ENCODE measurements at regions not wholly inside any gene's neighbourhood (a gene's known extent, or its start where the extent isn't known, plus 50 kb on each side); places are given as distances from the start of the nearest gene placed in this dataset.

DNA sequence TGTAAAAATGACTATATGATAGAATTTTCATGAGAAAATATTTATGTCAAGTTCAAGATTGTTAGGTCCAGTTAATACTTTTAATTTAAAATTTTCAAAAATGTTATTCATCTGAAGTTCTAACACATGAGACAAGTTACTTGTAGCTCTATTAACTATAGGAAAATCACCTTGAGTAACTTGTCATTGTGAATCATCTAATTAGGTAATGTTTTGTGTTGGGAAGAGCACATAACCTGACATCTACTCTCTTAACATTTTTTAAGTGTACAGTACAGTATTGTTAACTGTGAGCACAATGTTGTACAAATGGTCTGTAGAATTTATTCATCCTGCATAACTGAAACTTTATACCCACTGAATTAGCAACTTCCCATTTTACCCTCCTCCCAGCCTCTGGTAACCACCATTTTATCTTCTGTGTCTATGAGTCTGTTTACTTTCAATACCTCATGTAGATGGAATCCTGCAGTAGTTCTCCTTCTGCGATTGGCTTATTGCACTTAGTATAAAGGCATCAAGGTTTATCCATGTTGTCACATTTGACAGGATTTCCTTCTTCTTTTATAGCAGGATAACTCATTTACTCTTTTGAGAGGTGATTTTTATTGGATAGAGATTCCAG, 54.6 kb downstream of the ARL4A start:
- DNase-seq, result no peak
- H3K4me3 Mint-ChIP-seq, result no peak overlapping the region
- POLR2A ChIA-PET, result interaction anchor here (1.0 kb wide), 1 partner anchor 56 kb away, joined by 4 read pairs; no protein-coding TSS in a partner anchor
- H3K27ac Mint-ChIP-seq, result no peak overlapping the region
- no peaks in the 10 kb centered on the region for H3K36me3 Mint-ChIP-seq (ENCODE audit: low read depth)
- CTCF ChIA-PET, result interaction anchor here (0.9 kb wide), 1 partner anchor 56 kb away, joined by 4 read pairs; no protein-coding TSS in a partner anchor
- H3K9me3 Mint-ChIP-seq, result no peaks in the 10 kb centered on the region
- H3K4me1 Mint-ChIP-seq, result no peaks in the 10 kb centered on the region
- no peaks in the 10 kb centered on the region for H3K27me3 Mint-ChIP-seq

GRCh38 chr7:12746211-12746610, 58.8 kb downstream of the ARL4A start:
- Mint-ChIP-seq H3K4me1 (no peaks in the 10 kb centered on the region), H3K27ac (no peak overlapping the region), H3K4me3 (no peak overlapping the region), H3K9me3 (no peaks in the 10 kb centered on the region), H3K36me3 (ENCODE audit: low read depth) (no peaks in the 10 kb centered on the region), H3K27me3 (no peaks in the 10 kb centered on the region)
- no peak for DNase-seq
- ChIA-PET POLR2A (no interaction called here), CTCF (interaction anchor here (1.1 kb wide), 1 partner anchor 60 kb away, joined by 4 read pairs; no protein-coding TSS in a partner anchor)

DNA sequence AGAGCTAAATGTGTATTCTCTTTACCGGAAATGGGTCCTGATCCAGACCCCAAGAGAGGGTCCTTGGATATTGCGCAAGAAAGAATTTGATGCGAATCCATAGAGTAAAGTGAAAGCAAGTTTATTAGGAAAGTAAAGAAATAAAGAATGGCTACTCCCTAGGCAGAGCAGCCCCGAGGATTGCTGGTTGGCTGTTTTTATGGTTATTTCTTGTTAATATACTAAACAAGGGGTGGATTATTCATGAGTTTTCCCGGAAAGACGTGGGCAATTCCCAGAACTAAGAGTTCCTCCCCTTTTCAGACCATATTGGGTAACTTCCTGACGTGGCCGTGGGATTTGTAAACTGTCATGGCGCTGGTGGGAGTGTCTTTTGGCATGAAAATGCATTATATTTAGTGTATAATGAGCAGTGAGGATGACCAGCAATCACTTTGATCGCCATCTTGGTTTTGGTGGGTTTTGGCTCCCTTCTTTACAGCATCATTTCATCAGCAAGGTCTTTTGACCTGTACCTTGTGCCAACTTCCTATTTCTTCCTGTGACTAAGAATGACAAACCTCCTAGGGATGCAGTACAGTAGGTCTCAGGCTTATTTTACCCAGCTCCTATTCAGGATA, 60.4 kb downstream of the ARL4A start:
- Mint-ChIP-seq H3K27me3 (no peaks in the 10 kb centered on the region), H3K4me1 (no peaks in the 10 kb centered on the region), H3K4me3 (no peak overlapping the region), H3K9me3 (no peaks in the 10 kb centered on the region), H3K36me3 (ENCODE audit: low read depth) (no peaks in the 10 kb centered on the region), H3K27ac (no peak overlapping the region)
- no peak for DNase-seq
- POLR2A ChIA-PET, result no interaction called here
- CTCF ChIA-PET, result no interaction called here

GRCh38 chr7:12749069-12749468, 61.6 kb downstream of the ARL4A start:
- Mint-ChIP-seq H3K36me3 (ENCODE audit: low read depth) (no peaks in the 10 kb centered on the region), H3K27me3 (no peaks in the 10 kb centered on the region), H3K9me3 (no peaks in the 10 kb centered on the region), H3K4me3 (no peak overlapping the region), H3K27ac (no peak overlapping the region), H3K4me1 (no peaks in the 10 kb centered on the region)
- DNase-seq, result no peak
- CTCF ChIA-PET, result interaction anchor here (0.7 kb wide), 2 partner anchors 182 to 1942 kb away, joined by 4 read pairs; no protein-coding TSS in a partner anchor
- POLR2A ChIA-PET, result no interaction called here

- Mint-ChIP-seq H3K27ac (no peak overlapping the region), H3K4me1 (no peaks in the 10 kb centered on the region), H3K4me3 (no peak overlapping the region), H3K9me3 (no peaks in the 10 kb centered on the region), H3K36me3 (ENCODE audit: low read depth) (no peaks in the 10 kb centered on the region), H3K27me3 (no peaks in the 10 kb centered on the region)
- no peak for DNase-seq
- ChIA-PET POLR2A (no interaction called here), CTCF (no interaction called here)
Measured at GRCh38 chr7:12749746-12750145, 62.3 kb downstream of the ARL4A start.

DNA sequence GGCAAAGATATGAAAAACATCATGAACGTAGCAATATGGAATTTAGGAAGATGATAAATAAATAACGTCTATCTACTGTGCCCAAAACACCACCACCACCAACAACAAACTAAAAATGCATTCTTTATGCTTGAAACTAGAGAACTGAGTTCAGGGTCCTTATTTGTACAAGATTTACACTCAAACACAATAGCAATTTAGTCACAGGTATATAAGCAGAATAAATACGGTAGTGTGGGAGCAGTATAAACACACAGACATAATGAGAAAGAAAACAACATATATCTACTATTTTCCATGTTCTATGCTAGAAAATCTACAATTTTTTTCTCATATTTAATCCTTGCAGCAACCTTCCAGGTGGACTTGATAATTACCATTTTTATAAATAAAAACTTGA, 64.3 kb downstream of the ARL4A start:
- no peaks in the 10 kb centered on the region for H3K27me3 Mint-ChIP-seq
- no peak overlapping the region for H3K4me3 Mint-ChIP-seq
- ChIA-PET CTCF (no interaction called here), POLR2A (no interaction called here)
- no peak overlapping the region for H3K27ac Mint-ChIP-seq
- H3K9me3 Mint-ChIP-seq, result no peaks in the 10 kb centered on the region
- DNase-seq, result no peak
- no peaks in the 10 kb centered on the region for H3K4me1 Mint-ChIP-seq
- no peaks in the 10 kb centered on the region for H3K36me3 Mint-ChIP-seq (ENCODE audit: low read depth)

DNA sequence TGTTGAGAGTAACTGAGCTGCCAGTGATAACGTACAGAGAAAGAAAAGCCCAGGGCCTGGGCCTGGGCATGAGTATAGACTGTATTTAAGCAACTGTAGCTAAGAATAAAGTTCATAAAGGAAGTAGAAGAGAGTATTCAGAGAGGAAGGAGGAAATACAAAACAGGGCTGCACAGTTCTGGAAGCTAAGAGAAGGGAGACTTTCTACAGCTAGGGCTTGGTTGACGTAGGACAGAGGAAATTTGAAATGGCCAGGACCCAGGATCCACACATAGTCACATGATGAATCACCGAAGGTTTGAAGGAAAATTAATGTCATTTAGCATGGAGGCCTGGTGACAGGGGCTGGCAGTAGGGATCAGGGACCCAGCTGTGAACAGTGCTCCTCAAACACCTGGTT, 66.7 kb downstream of the ARL4A start:
- no peaks in the 10 kb centered on the region for H3K36me3 Mint-ChIP-seq (ENCODE audit: low read depth)
- ChIA-PET POLR2A (no interaction called here), CTCF (no interaction called here)
- H3K4me1 Mint-ChIP-seq, result no peaks in the 10 kb centered on the region
- DNase-seq, result no peak
- H3K4me3 Mint-ChIP-seq, result no peak overlapping the region
- H3K9me3 Mint-ChIP-seq, result no peaks in the 10 kb centered on the region
- H3K27ac Mint-ChIP-seq, result no peak overlapping the region
- no peaks in the 10 kb centered on the region for H3K27me3 Mint-ChIP-seq

DNA sequence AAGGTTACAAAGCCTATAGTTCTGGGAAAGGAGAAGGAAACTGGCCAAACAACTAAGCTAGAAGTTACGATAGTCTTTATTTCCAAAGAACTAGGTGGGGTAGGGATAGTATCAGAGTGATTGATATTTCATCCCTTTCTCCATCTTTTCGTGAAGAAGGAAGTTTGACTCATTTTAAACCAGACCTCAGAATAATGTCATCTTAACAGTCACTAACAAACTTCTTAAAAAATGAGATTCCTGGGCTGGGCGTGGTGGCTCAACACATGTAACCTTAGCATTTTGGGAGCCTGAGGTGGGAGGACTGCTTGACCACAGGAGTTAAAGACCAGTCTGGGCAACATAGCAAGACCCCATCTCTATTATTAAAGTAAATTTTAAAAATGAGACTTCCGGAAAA, 69.4 kb downstream of the ARL4A start:
- no peak for DNase-seq
- Mint-ChIP-seq H3K4me3 (no peak overlapping the region), H3K4me1 (no peaks in the 10 kb centered on the region), H3K9me3 (no peaks in the 10 kb centered on the region), H3K27ac (no peak overlapping the region), H3K36me3 (ENCODE audit: low read depth) (no peaks in the 10 kb centered on the region), H3K27me3 (no peaks in the 10 kb centered on the region)
- ChIA-PET POLR2A (no interaction called here), CTCF (no interaction called here)

GRCh38 chr7:12757443-12757842, 70.0 kb downstream of the ARL4A start:
- no peaks in the 10 kb centered on the region for H3K9me3 Mint-ChIP-seq
- no peaks in the 10 kb centered on the region for H3K36me3 Mint-ChIP-seq (ENCODE audit: low read depth)
- H3K27me3 Mint-ChIP-seq, result no peaks in the 10 kb centered on the region
- H3K4me1 Mint-ChIP-seq, result no peaks in the 10 kb centered on the region
- POLR2A ChIA-PET, result no interaction called here
- CTCF ChIA-PET, result no interaction called here
- no peak overlapping the region for H3K27ac Mint-ChIP-seq
- DNase-seq, result no peak
- no peak overlapping the region for H3K4me3 Mint-ChIP-seq

DNA sequence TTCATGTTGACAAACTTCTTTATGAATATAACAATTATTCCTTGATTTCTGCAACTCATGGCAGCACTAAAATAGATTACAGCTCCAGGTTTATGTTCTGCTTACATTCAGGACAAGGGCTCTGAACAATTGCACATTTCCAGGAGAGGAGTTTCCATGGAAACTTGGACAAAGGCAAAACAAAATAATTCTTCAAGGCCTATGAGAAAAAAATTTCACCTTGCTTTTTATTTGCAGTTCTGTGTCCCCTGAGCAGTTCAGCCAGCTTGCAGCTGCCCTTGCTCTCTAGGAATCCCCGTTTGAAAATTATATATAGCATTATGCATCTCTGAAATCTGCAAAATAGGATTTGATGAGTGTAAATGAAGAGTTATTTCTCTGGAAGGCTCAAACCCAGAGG, 71.7 kb downstream of the ARL4A start:
- no peak for DNase-seq
- H3K4me1 Mint-ChIP-seq, result no peaks in the 10 kb centered on the region
- H3K36me3 Mint-ChIP-seq (ENCODE audit: low read depth), result no peaks in the 10 kb centered on the region
- CTCF ChIA-PET, result no interaction called here
- POLR2A ChIA-PET, result no interaction called here
- H3K9me3 Mint-ChIP-seq, result no peaks in the 10 kb centered on the region
- no peak overlapping the region for H3K4me3 Mint-ChIP-seq
- no peaks in the 10 kb centered on the region for H3K27me3 Mint-ChIP-seq
- H3K27ac Mint-ChIP-seq, result no peak overlapping the region

DNA sequence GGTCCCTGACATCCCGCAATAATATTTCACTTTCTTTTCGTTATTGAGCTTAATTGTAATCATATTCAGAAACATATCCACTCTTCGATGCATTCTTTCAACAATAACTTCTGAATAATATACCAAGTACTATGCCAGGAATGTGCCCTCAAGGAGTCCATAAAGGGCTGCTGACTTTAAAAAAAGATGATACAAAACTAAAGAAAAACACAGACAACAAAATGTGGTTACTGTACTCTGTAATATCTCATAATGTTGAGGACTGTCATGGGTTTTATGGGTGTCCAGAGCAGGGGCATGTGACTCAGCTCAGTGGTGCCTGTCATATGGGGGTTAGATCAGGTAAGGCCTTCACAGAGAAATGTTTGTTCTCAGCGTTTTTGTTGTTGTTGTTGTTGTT, 73.7 kb downstream of the ARL4A start:
- Mint-ChIP-seq H3K27ac (no peak overlapping the region), H3K4me1 (no peaks in the 10 kb centered on the region), H3K27me3 (no peaks in the 10 kb centered on the region), H3K36me3 (ENCODE audit: low read depth) (no peaks in the 10 kb centered on the region), H3K4me3 (no peak overlapping the region), H3K9me3 (no peaks in the 10 kb centered on the region)
- ChIA-PET POLR2A (no interaction called here), CTCF (no interaction called here)
- no peak for DNase-seq

- ChIA-PET POLR2A (no interaction called here), CTCF (no interaction called here)
- no peak overlapping the region for H3K27ac Mint-ChIP-seq
- H3K36me3 Mint-ChIP-seq (ENCODE audit: low read depth), result no peaks in the 10 kb centered on the region
- H3K27me3 Mint-ChIP-seq, result no peaks in the 10 kb centered on the region
- no peak for DNase-seq
- H3K4me3 Mint-ChIP-seq, result no peak overlapping the region
- no peaks in the 10 kb centered on the region for H3K9me3 Mint-ChIP-seq
- H3K4me1 Mint-ChIP-seq, result no peaks in the 10 kb centered on the region
Measured at GRCh38 chr7:12761691-12762090, 74.3 kb downstream of the ARL4A start.

DNA sequence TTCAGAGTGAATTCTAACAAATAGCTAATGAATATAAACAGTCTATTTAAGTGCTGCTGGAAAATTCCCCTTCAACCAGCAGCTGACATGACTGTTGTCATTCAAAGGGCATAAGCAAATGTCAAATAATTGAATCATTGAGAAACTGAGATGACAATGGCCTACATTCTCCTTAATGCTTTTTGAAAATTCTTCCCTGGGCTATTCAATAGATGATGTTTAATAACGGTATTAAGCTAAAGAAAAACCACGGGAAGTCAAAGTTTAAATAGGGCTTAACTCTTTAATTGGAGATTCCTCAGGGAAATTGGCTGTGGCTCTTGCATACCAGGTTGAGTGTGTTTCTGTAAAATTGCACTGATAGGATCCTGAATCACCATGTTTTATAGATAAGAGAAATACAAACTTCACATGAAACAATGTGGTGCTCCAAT, 77.0 kb downstream of the ARL4A start:
- H3K4me3 Mint-ChIP-seq, result no peak overlapping the region
- no peaks in the 10 kb centered on the region for H3K9me3 Mint-ChIP-seq
- POLR2A ChIA-PET, result no interaction called here
- H3K27ac Mint-ChIP-seq, result no peak overlapping the region
- no peaks in the 10 kb centered on the region for H3K36me3 Mint-ChIP-seq (ENCODE audit: low read depth)
- CTCF ChIA-PET, result no interaction called here
- no peak for DNase-seq
- no peaks in the 10 kb centered on the region for H3K27me3 Mint-ChIP-seq
- no peaks in the 10 kb centered on the region for H3K4me1 Mint-ChIP-seq

DNA sequence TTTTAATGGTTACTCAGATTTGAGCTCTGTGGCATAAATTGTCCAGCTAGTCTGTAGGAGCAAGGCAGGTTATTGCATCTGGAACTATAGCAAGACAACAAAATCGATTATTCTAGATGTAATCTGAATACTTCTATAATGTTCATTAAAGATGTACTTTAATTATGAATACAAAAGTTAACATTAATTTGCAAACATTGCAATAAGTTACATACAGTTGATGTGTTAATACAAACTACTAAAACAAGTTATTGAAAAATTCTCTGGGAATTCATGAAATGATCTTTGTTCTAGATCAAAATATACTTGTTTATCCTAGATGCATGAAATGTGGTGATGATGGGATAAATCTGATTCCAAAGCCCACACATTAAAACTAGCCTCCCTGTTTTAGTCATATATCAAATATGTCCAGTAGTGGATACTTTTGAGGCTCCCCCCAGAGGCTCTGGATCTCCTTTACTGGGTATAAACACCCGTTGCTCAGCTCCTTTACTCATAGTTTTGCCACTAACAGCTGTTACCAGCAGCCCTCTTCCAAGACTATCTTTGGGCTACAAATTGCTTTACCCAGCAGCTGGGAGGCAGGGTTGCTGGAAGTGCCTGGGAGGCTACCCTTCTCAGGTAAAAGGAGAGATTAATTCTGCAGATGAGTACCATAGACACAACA, 78.1 kb downstream of the ARL4A start:
- no peaks in the 10 kb centered on the region for H3K36me3 Mint-ChIP-seq (ENCODE audit: low read depth)
- POLR2A ChIA-PET, result no interaction called here
- no peak overlapping the region for H3K4me3 Mint-ChIP-seq
- H3K27me3 Mint-ChIP-seq, result no peaks in the 10 kb centered on the region
- CTCF ChIA-PET, result no interaction called here
- no peaks in the 10 kb centered on the region for H3K9me3 Mint-ChIP-seq
- H3K27ac Mint-ChIP-seq, result no peak overlapping the region
- no peaks in the 10 kb centered on the region for H3K4me1 Mint-ChIP-seq
- DNase-seq, result no peak
